GM23338 (cell line): ENCODE measurements at regions not wholly inside any gene's neighbourhood (a gene's known extent, or its start where the extent isn't known, plus 50 kb on each side); places are given as distances from the start of the nearest gene placed in this dataset.

ENCODE experiments used
- ATAC-seq: fragments of 200-7000 bp; cut with Tn5 transposase; 3 replicates; pipeline ENCODE4 v1.9.1; 2020
- DNase-seq: peaks from one replicate; pipeline ENCODE4 v3.0.0-alpha.2; 2015; ENCODE audit warnings: low spot score
- H2AFZ ChIP-seq: fragments of 200-600 bp; sonication (generic); 2 replicates; pipeline ENCODE4 v1.8.0; 2016; ENCODE audit warnings: antibody characterized with exemption, mild to moderate bottlenecking, moderate library complexity
- H3F3A ChIP-seq: fragments of 200-600 bp; sonication (generic); replicated peaks from 2 replicates; pipeline ENCODE4 v1.8.0; 2017; ENCODE audit warnings: antibody characterized with exemption, mixed run types, low read depth
- H3K27ac ChIP-seq: fragments of 200-600 bp; sonication (generic); 2 replicates; pipeline ENCODE4 v1.6.1; 2016; ENCODE audit warnings: low read depth
- H3K27me3 ChIP-seq: fragments of 200-600 bp; sonication (generic); 2 replicates; pipeline ENCODE4 v1.8.0; 2016; ENCODE audit warnings: mild to moderate bottlenecking, mixed run types, moderate library complexity; ENCODE audit not compliant: insufficient read depth
- H3K36me3 ChIP-seq: fragments of 200-600 bp; sonication (generic); 2 replicates; pipeline ENCODE4 v1.8.0; 2016; ENCODE audit warnings: mild to moderate bottlenecking; ENCODE audit not compliant: insufficient read depth
- H3K4me1 ChIP-seq: fragments of 200-600 bp; sonication (generic); 2 replicates; pipeline ENCODE4 v1.8.0; 2016; ENCODE audit warnings: mild to moderate bottlenecking, moderate library complexity; ENCODE audit not compliant: insufficient read depth
- H3K4me2 ChIP-seq: fragments of 200-600 bp; sonication (generic); 2 replicates; pipeline ENCODE4 v1.7.1; 2017; ENCODE audit warnings: mixed run types
- H3K4me3 ChIP-seq: fragments of 200-600 bp; sonication (generic); 2 replicates; pipeline ENCODE4 v1.6.1; 2016; ENCODE audit warnings: mixed run types
- H3K79me2 ChIP-seq: fragments of 200-600 bp; sonication (generic); replicated peaks from 2 replicates; pipeline ENCODE4 v1.8.0; 2017; ENCODE audit warnings: mild to moderate bottlenecking; ENCODE audit not compliant: insufficient read depth
- H3K9me2 ChIP-seq: fragments of 200-600 bp; sonication (generic); 2 replicates; pipeline ENCODE4 v1.8.0; 2017; ENCODE audit not compliant: insufficient read depth
- H4K20me1 ChIP-seq: fragments of 200-600 bp; sonication (generic); replicated peaks from 2 replicates; pipeline ENCODE4 v1.8.0; 2017; ENCODE audit warnings: mild to moderate bottlenecking; ENCODE audit not compliant: insufficient read depth
- H3K27ac Mint-ChIP-seq: 2 replicates; pipeline ENCODE4 v1.8.0; 2020; ENCODE audit warnings: inconsistent platforms, mild to moderate bottlenecking, moderate library complexity, mixed read lengths
- H3K27me3 Mint-ChIP-seq: 3 replicates; pipeline ENCODE4 v1.8.0; 2022; ENCODE audit warnings: low read depth, mild to moderate bottlenecking, moderate library complexity, mixed read lengths, inconsistent platforms; ENCODE audit not compliant: insufficient read depth, poor library complexity
- H3K36me3 Mint-ChIP-seq: 3 replicates; pipeline ENCODE4 v1.8.0; 2021; ENCODE audit warnings: low read depth, mild to moderate bottlenecking, inconsistent platforms, moderate library complexity, mixed read lengths
- H3K4me1 Mint-ChIP-seq: 3 replicates; pipeline ENCODE4 v1.8.0; 2020; ENCODE audit warnings: mild to moderate bottlenecking, inconsistent platforms, mixed read lengths
- H3K4me3 Mint-ChIP-seq: 3 replicates; pipeline ENCODE4 v1.8.0; 2021; ENCODE audit warnings: moderate library complexity, mild to moderate bottlenecking, inconsistent platforms, mixed read lengths
- H3K9me3 Mint-ChIP-seq: 3 replicates; pipeline ENCODE4 v1.8.0; 2020; ENCODE audit warnings: moderate library complexity, mild to moderate bottlenecking, inconsistent platforms, mixed read lengths
- EZH2 ChIP-seq: fragments of 200-600 bp; sonication (generic); IDR thresholded peaks from one replicate; pipeline ENCODE4 v1.8.0; 2017; ENCODE audit warnings: antibody characterized with exemption, mild to moderate bottlenecking, low read depth; ENCODE audit not compliant: unreplicated experiment
- EZH2phosphoT487 ChIP-seq: fragments of 200-600 bp; sonication (generic); IDR thresholded peaks from one replicate; pipeline ENCODE4 v1.8.1; 2018; ENCODE audit warnings: antibody characterized with exemption; ENCODE audit not compliant: unreplicated experiment
- JUNB ChIP-seq: IDR thresholded peaks from one replicate; pipeline ENCODE4 v1.6.1; 2016; ENCODE audit warnings: antibody characterized with exemption; ENCODE audit not compliant: unreplicated experiment
- NANOG ChIP-seq: IDR thresholded peaks from 2 replicates; pipeline ENCODE4 v1.6.1; 2016; ENCODE audit warnings: antibody characterized with exemption, borderline replicate concordance
- POLR2AphosphoS5 ChIP-seq: IDR thresholded peaks from 2 replicates; pipeline ENCODE4 v1.6.1; 2016; ENCODE audit warnings: antibody characterized with exemption, low read depth
- STAT1 ChIP-seq: IDR thresholded peaks from one replicate; pipeline ENCODE4 v1.6.1; 2016; ENCODE audit warnings: antibody characterized with exemption; ENCODE audit not compliant: unreplicated experiment
- ZNF114 ChIP-seq: fragments of 250-450 bp; sonication (Bioruptor Pico); IDR thresholded peaks from 2 replicates; pipeline ENCODE4 v1.5.0; 2020; ENCODE audit warnings: mild to moderate bottlenecking, moderate library complexity
- TF ChIP-seq, protein P1 (sequence below), 2 experiments: fragments of 200-600 bp in 1 of 2; sonication (generic) in 1 of 2; conservative IDR thresholded peaks; 2 replicates each; pipeline versions ENCODE4 v1.5.1 to v1.6.1; 2016 to 2017; ENCODE audit warnings: antibody characterized with exemption in 2 of 2, low read depth in 2 of 2, mild to moderate bottlenecking in 2 of 2, moderate library complexity in 1 of 2
- TF ChIP-seq, protein P2 (sequence below): IDR thresholded peaks from one replicate; pipeline ENCODE4 v1.6.1; 2018; ENCODE audit warnings: antibody characterized with exemption; ENCODE audit not compliant: unreplicated experiment

DNA sequence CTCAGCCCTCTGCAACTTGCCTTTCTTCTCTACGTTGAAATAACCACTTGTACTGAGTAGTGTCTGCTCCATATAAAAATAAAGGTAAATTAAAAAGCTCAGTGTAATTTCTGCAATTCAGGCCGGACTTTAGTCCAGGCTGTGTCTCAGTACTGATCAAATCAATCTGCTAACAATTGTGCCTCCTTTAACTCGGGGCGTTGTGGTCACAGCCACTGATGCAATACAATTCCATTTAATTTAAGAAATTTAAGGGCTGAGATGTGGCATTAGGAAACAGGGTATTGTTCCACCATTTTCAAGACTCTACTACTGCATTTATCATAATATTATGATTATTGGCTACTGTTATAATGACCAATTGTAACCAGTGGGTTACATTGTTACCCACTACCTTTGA is 60.0 kb upstream of the NPAS2 start:
- Mint-ChIP-seq H3K27ac (no peak overlapping the region), H3K27me3 (no peaks in the 10 kb centered on the region), H3K9me3 (no peaks in the 10 kb centered on the region), H3K36me3 (no peaks in the 10 kb centered on the region), H3K4me1 (no peaks in the 10 kb centered on the region), H3K4me3 (no peak overlapping the region)
- ATAC-seq: no peak
- TF ChIP-seq, protein P1, sequence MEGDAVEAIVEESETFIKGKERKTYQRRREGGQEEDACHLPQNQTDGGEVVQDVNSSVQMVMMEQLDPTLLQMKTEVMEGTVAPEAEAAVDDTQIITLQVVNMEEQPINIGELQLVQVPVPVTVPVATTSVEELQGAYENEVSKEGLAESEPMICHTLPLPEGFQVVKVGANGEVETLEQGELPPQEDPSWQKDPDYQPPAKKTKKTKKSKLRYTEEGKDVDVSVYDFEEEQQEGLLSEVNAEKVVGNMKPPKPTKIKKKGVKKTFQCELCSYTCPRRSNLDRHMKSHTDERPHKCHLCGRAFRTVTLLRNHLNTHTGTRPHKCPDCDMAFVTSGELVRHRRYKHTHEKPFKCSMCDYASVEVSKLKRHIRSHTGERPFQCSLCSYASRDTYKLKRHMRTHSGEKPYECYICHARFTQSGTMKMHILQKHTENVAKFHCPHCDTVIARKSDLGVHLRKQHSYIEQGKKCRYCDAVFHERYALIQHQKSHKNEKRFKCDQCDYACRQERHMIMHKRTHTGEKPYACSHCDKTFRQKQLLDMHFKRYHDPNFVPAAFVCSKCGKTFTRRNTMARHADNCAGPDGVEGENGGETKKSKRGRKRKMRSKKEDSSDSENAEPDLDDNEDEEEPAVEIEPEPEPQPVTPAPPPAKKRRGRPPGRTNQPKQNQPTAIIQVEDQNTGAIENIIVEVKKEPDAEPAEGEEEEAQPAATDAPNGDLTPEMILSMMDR (conservative IDR thresholded peaks at IDR 0.05; ENCODE audit: low read depth in 2 of 2): no peak
- TF ChIP-seq POLR2AphosphoS5 (no peak), JUNB (no peak), EZH2phosphoT487 (no peak), NANOG (no peak)
- DNase-seq: no peak
- Histone ChIP-seq H3K4me2 (no peak overlapping the region), H3K27me3 (no peaks in the 10 kb centered on the region), H3F3A (no peaks in the 10 kb centered on the region), H4K20me1 (no peaks in the 10 kb centered on the region), H3K4me3 (no peak overlapping the region), H2AFZ (no peak overlapping the region), H3K36me3 (no peaks in the 10 kb centered on the region), H3K79me2 (no peaks in the 10 kb centered on the region), H3K9me2 (peaks cover 7% of the 10 kb centered on the region; the same call in 1 of the 2 replicates), H3K4me1 (no peaks in the 10 kb centered on the region), H3K27ac (no peak overlapping the region)

DNA sequence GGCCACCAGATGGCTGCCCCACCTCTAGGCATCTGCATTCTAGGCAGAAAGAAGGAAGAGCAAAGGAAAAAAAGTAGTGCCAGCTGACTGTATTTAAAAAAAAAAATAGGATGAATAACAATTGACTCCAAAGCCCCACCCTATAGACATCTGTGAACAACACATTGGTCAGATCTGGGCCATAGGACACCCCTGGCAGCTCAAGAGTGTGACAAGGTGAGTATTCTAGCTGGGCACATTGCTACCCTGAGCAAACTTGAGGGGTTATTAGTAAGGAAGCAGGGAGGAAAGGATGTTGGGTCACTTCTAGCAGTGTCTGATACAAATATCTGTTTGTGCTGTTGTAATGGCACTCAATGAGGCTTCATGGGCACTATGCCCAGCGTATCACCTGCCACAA is 58.6 kb upstream of the NPAS2 start:
- no peak overlapping the region for H2AFZ ChIP-seq
- Mint-ChIP-seq H3K36me3 (no peaks in the 10 kb centered on the region), H3K27ac (no peak overlapping the region), H3K27me3 (no peaks in the 10 kb centered on the region), H3K4me1 (no peaks in the 10 kb centered on the region), H3K9me3 (no peaks in the 10 kb centered on the region; the same call in 2 of the 3 replicates), H3K4me3 (no peak overlapping the region)
- H3F3A ChIP-seq: no peaks in the 10 kb centered on the region
- peaks cover 4% of the 10 kb centered on the region; the same call in 1 of the 2 replicates for H3K9me2 ChIP-seq
- no peak overlapping the region for H3K27ac ChIP-seq
- DNase-seq: no peak
- H3K4me1 ChIP-seq: no peaks in the 10 kb centered on the region
- H3K79me2 ChIP-seq: no peaks in the 10 kb centered on the region
- no peaks in the 10 kb centered on the region for H3K27me3 ChIP-seq
- H3K36me3 ChIP-seq: no peaks in the 10 kb centered on the region
- H3K4me2 ChIP-seq: no peak overlapping the region
- ATAC-seq: no peak
- H4K20me1 ChIP-seq: no peaks in the 10 kb centered on the region
- H3K4me3 ChIP-seq: no peak overlapping the region
- no peak for TF ChIP-seq EZH2
- no peak for TF ChIP-seq STAT1
- TF ChIP-seq, protein P2, sequence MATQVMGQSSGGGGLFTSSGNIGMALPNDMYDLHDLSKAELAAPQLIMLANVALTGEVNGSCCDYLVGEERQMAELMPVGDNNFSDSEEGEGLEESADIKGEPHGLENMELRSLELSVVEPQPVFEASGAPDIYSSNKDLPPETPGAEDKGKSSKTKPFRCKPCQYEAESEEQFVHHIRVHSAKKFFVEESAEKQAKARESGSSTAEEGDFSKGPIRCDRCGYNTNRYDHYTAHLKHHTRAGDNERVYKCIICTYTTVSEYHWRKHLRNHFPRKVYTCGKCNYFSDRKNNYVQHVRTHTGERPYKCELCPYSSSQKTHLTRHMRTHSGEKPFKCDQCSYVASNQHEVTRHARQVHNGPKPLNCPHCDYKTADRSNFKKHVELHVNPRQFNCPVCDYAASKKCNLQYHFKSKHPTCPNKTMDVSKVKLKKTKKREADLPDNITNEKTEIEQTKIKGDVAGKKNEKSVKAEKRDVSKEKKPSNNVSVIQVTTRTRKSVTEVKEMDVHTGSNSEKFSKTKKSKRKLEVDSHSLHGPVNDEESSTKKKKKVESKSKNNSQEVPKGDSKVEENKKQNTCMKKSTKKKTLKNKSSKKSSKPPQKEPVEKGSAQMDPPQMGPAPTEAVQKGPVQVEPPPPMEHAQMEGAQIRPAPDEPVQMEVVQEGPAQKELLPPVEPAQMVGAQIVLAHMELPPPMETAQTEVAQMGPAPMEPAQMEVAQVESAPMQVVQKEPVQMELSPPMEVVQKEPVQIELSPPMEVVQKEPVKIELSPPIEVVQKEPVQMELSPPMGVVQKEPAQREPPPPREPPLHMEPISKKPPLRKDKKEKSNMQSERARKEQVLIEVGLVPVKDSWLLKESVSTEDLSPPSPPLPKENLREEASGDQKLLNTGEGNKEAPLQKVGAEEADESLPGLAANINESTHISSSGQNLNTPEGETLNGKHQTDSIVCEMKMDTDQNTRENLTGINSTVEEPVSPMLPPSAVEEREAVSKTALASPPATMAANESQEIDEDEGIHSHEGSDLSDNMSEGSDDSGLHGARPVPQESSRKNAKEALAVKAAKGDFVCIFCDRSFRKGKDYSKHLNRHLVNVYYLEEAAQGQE: no peak
- no peak for TF ChIP-seq ZNF114 (CRISPR knock-in tag)
- TF ChIP-seq, protein P1 (conservative IDR thresholded peaks at IDR 0.05; ENCODE audit: low read depth in 2 of 2): no peak
